Epithelial cell of esophagus (primary cell): ENCODE measurements at regions not wholly inside any gene's neighbourhood (a gene's known extent, or its start where the extent isn't known, plus 50 kb on each side); places are given as distances from the start of the nearest gene placed in this dataset.

Source experiments
- DNase-seq: peaks from one replicate; pipeline ENCODE4 v3.0.0; 2010; ENCODE audit warnings: low read depth
- H3K4me3 ChIP-seq: 2 replicates; pipeline ENCODE4 v1.5.1; 2011; ENCODE audit warnings: mild to moderate bottlenecking, low read length, control low read depth
- CTCF ChIP-seq: IDR thresholded peaks from 2 replicates; pipeline ENCODE4 v1.5.1; 2011; ENCODE audit warnings: low read depth, mild to moderate bottlenecking, low read length, control low read depth, inconsistent platforms; ENCODE audit not compliant: insufficient read depth; ENCODE audit errors: missing control alignments

- TF ChIP-seq CTCF, result no peak
- no peak overlapping the region for H3K4me3 ChIP-seq
- peak; percentile 90 for DNase-seq
Measured at GRCh38 chr2:138997856-138998517, 217.8 kb upstream of the NXPH2 start.

DNA sequence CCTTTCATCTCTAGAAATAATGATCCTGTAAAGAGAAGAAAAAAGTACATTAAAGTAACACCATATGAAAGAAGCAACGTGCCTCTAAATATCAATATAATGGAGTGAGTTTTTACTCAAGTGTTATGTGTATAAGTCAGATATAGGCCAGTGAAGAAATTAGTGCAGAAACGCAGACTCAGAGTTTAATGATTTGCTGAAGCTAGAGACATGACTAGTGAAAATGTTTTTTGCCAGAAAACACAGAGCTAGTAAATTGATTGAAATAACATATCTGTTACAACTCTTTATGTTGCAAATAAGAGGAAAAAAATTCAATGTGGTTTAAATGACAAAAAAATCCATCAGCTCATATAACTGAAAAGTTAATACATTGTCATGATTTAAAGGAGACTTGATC, 217.2 kb upstream of the NXPH2 start:
- DNase-seq, result no peak
- H3K4me3 ChIP-seq, result no peak overlapping the region
- TF ChIP-seq CTCF, result no peak

GRCh38 chr2:138994502-138994901, 214.3 kb upstream of the NXPH2 start:
- no peak overlapping the region for H3K4me3 ChIP-seq
- no peak for DNase-seq
- no peak for TF ChIP-seq CTCF

GRCh38 chr2:138985881-138986280, 205.7 kb upstream of the NXPH2 start:
- no peak for DNase-seq
- H3K4me3 ChIP-seq, result no peak overlapping the region
- TF ChIP-seq CTCF, result no peak

DNA sequence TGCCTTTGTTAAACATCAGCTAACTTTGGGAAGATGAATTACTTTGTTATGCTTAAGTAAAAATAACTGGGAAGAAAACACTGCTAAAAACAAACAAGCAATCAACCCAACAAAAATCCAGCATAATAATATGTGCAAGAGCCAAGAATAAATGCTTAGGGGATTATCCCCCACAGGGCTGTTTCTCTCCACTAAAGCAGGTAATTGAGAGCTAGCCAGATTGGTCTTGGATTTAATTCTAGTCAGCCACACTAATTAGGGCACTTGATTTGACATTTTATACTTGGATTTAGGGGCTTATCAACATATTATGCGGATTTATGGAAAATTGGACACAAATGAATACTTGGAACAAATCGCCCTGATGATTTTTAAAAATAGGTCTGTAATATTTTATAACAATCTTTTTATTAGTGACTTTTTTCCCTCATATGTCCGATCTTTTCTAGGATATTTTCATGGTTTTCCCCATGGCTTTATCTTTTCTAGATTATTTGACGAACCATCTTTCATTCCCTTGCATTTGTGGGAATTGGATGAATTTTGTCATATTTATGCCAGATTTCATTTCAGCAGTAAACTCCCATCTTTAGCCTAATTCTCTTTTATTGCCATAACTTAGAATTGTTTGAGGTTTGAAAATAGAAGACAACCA, 199.1 kb upstream of the NXPH2 start:
- TF ChIP-seq CTCF, result no peak
- no peak for DNase-seq
- H3K4me3 ChIP-seq, result no peak overlapping the region

GRCh38 chr2:138974651-138975050, 194.5 kb upstream of the NXPH2 start:
- DNase-seq, result no peak
- no peak for TF ChIP-seq CTCF

GRCh38 chr2:138964418-138964817, 184.2 kb upstream of the NXPH2 start:
- no peak overlapping the region for H3K4me3 ChIP-seq
- peak; percentile 67 for DNase-seq
- no peak for TF ChIP-seq CTCF

More at GRCh38 chr2:138974651-138975050, 194.5 kb upstream of the NXPH2 start:
- H3K4me3 ChIP-seq, result no peak overlapping the region
